Activated naive CD4-positive, alpha-beta T cell (primary cell): ENCODE measurements at regions not wholly inside any gene's neighbourhood (a gene's known extent, or its start where the extent isn't known, plus 50 kb on each side); places are given as distances from the start of the nearest gene placed in this dataset.

Source experiments
- DNase-seq, 4 experiments: peaks; one replicate each; lab custom pipeline; 2025; lab: John Stamatoyannopoulos, UW

- DNase-seq, result no peak
Measured at GRCh38 chr4:32564626-32565025, 1844.5 kb downstream of the PCDH7 start.

GRCh38 chr4:32569861-32570260, 1849.7 kb downstream of the PCDH7 start:
- DNase-seq, result no peak

- no peak for DNase-seq
Measured at GRCh38 chr4:32572366-32572765, 1852.2 kb downstream of the PCDH7 start.

GRCh38 chr4:32574803-32575202, 1854.6 kb downstream of the PCDH7 start:
- DNase-seq, result no peak

GRCh38 chr4:32589097-32589496, 1868.9 kb downstream of the PCDH7 start:
- no peak for DNase-seq

- no peak for DNase-seq
Measured at GRCh38 chr4:32589853-32590252, 1869.7 kb downstream of the PCDH7 start.

GRCh38 chr4:32597354-32597753, 1877.2 kb downstream of the PCDH7 start:
- DNase-seq, result no peak

- no peak for DNase-seq
Measured at GRCh38 chr4:32601848-32602247, 1881.7 kb downstream of the PCDH7 start.

- DNase-seq, result no peak
Measured at GRCh38 chr4:32607978-32608377, 1887.8 kb downstream of the PCDH7 start.

GRCh38 chr4:32624943-32625603, 1904.9 kb downstream of the PCDH7 start:
- DNase-seq, result no peak

GRCh38 chr4:32625687-32626337, 1905.6 kb downstream of the PCDH7 start:
- no peak for DNase-seq

GRCh38 chr4:32631831-32632230, 1911.7 kb downstream of the PCDH7 start:
- no peak for DNase-seq

GRCh38 chr4:32633421-32633820, 1913.3 kb downstream of the PCDH7 start:
- DNase-seq, result no peak

- DNase-seq, result no peak
Measured at GRCh38 chr4:32645653-32646052, 1925.5 kb downstream of the PCDH7 start.

- no peak for DNase-seq
Measured at GRCh38 chr4:32658019-32658418, 1937.8 kb downstream of the PCDH7 start.

GRCh38 chr4:32661229-32661628, 1941.1 kb downstream of the PCDH7 start:
- no peak for DNase-seq

- no peak for DNase-seq
Measured at GRCh38 chr4:32662803-32663202, 1942.6 kb downstream of the PCDH7 start.

- DNase-seq, result no peak
Measured at GRCh38 chr4:32672359-32672758, 1952.2 kb downstream of the PCDH7 start.

- no peak for DNase-seq
Measured at GRCh38 chr4:32680946-32681345, 1960.8 kb downstream of the PCDH7 start.

- DNase-seq, result no peak
Measured at GRCh38 chr4:32684160-32684559, 1964.0 kb downstream of the PCDH7 start.

- DNase-seq, result no peak
Measured at GRCh38 chr4:32686123-32686522, 1966.0 kb downstream of the PCDH7 start.

GRCh38 chr4:32689518-32689917, 1969.3 kb downstream of the PCDH7 start:
- DNase-seq, result no peak

- no peak for DNase-seq
Measured at GRCh38 chr4:32697281-32697814, 1977.2 kb downstream of the PCDH7 start.

- no peak for DNase-seq
Measured at GRCh38 chr4:32700838-32701237, 1980.7 kb downstream of the PCDH7 start.
